CD4-positive, CD25-positive, alpha-beta regulatory T cell (primary cell): ENCODE measurements at regions not wholly inside any gene's neighbourhood (a gene's known extent, or its start where the extent isn't known, plus 50 kb on each side); places are given as distances from the start of the nearest gene placed in this dataset.

ENCODE experiments used
- ATAC-seq, 2 donors: fragments of 150-1000 bp; cut with Tn5 transposase; one replicate each; pipeline ENCODE4 v1.10.0; 2021; ENCODE audit warnings: low read depth in 2 of 2, moderate number of reproducible peaks in 2 of 2, moderate library complexity in 1 of 2
- DNase-seq, 3 donors: peaks; one replicate each; pipeline versions ENCODE4 v3.0.0 to v3.0.0-alpha.2; 2012 to 2022; ENCODE audit warnings: mixed read lengths in 1 of 3
- H3K27ac ChIP-seq: one replicate; pipeline ENCODE4 v1.7.0; 2013; ENCODE audit warnings: mild to moderate bottlenecking, low read length; ENCODE audit not compliant: insufficient read depth, poor library complexity, severe bottlenecking
- H3K27me3 ChIP-seq: one replicate; pipeline ENCODE4 v1.7.0; 2013; ENCODE audit warnings: low read length; ENCODE audit not compliant: control insufficient read depth, insufficient read depth
- H3K36me3 ChIP-seq: one replicate; pipeline ENCODE4 v1.7.0; 2013; ENCODE audit warnings: mild to moderate bottlenecking, low read length, moderate library complexity; ENCODE audit not compliant: control insufficient read depth, insufficient read depth
- H3K4me1 ChIP-seq: 2 replicates; pipeline ENCODE4 v1.7.0; 2013; ENCODE audit warnings: mild to moderate bottlenecking, low read length; ENCODE audit not compliant: insufficient read depth, control insufficient read depth, poor library complexity, severe bottlenecking
- H3K4me3 ChIP-seq: one replicate; pipeline ENCODE4 v1.7.0; 2013; ENCODE audit warnings: low read depth, mild to moderate bottlenecking, low read length, moderate library complexity
- H3K9me3 ChIP-seq, 2 experiments: 1 replicate in 1 of 2; 2 replicates in 1 of 2; pipeline ENCODE4 v1.7.0; 2013; ENCODE audit warnings: low read length in 2 of 2, mild to moderate bottlenecking in 1 of 2, moderate library complexity in 1 of 2; ENCODE audit not compliant: control insufficient read depth in 2 of 2
- H3K27ac Mint-ChIP-seq, 3 donors: one replicate each; pipeline ENCODE4 v1.8.0; 2020 to 2022; ENCODE audit warnings: mild to moderate bottlenecking in 3 of 3, mixed read lengths in 3 of 3, moderate library complexity in 2 of 3
- H3K27me3 Mint-ChIP-seq: one replicate; pipeline ENCODE4 v1.8.0; 2022; ENCODE audit warnings: mild to moderate bottlenecking, mixed read lengths
- H3K36me3 Mint-ChIP-seq: one replicate; pipeline ENCODE4 v1.8.0; 2020; ENCODE audit warnings: mixed read lengths
- H3K4me1 Mint-ChIP-seq, 4 donors: one replicate each; pipeline ENCODE4 v1.8.0; 2020 to 2022; ENCODE audit warnings: mixed read lengths in 4 of 4, mild to moderate bottlenecking in 1 of 4
- H3K4me3 Mint-ChIP-seq, 4 donors: one replicate each; pipeline ENCODE4 v1.8.0; 2020 to 2022; ENCODE audit warnings: mild to moderate bottlenecking in 4 of 4, mixed read lengths in 4 of 4, moderate library complexity in 3 of 4
- H3K9me3 Mint-ChIP-seq, 7 donors: one replicate each; pipeline ENCODE4 v1.8.0; 2020 to 2022; ENCODE audit warnings: mixed read lengths in 7 of 7, mild to moderate bottlenecking in 3 of 7, moderate library complexity in 2 of 7

DNA sequence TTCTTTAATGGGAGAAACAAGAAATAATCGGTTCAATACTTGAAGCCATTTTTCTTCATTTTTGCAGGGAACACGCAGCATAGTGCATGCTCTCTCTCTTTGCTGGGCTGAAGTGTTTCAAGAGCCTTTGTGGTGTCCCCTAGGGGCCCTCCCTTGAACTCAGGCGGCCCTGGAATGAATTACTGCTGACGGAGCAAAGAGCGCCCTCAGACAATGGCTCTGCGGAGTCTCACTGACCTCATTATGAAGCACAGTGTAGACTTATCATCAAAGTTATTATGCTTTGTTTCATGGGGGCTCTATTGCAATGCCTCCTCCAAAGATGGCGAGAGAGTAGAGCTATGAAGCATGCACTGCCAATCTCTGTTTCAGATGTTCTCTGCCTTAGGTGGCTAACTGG is 64.8 kb upstream of the ADCY2 start:
- Histone ChIP-seq H3K4me3 (no peak overlapping the region), H3K4me1 (no peaks in the 10 kb centered on the region), H3K27ac (no peak overlapping the region), H3K36me3 (no peaks in the 10 kb centered on the region), H3K9me3 (no peaks in the 10 kb centered on the region), H3K27me3 (no peaks in the 10 kb centered on the region)
- Mint-ChIP-seq H3K4me1 (no peaks in the 10 kb centered on the region), H3K27me3 (no peaks in the 10 kb centered on the region), H3K4me3 (no peak overlapping the region), H3K36me3 (no peaks in the 10 kb centered on the region), H3K27ac (no peak overlapping the region), H3K9me3 (peaks cover 0 to 5% (median 3%) of the 10 kb centered on the region in 7 donors)
- no peak for DNase-seq
- no peak for ATAC-seq
